ENCODE measurements at regions not wholly inside any gene's neighbourhood (a gene's known extent, or its start where the extent isn't known, plus 50 kb on each side); places are given as distances from the start of the nearest gene placed in this dataset.

GRCh38 chr19:32067685-32068084 lies 277.7 kb upstream of the ZNF507 start:
- no peak overlapping the region for H3K4me2 ChIP-seq (ENCODE audit: low read length)
- DNase-seq (ENCODE audit: low spot score), result no peak
- ChIA-PET CTCF (ENCODE audit: unreplicated experiment) (no interaction called here), POLR2A (interaction anchor here (0.6 kb wide), 1 partner anchor 1654 kb away, joined by 3 read pairs; no protein-coding TSS in a partner anchor)
- intact Hi-C loops (cut with micrococcal nuclease; ENCODE audit: unreplicated experiment), result no loop called here
- BruUV-seq (replicated peaks), result no TSS peak
- H3K79me2 ChIP-seq (ENCODE audit: insufficient read depth, low read depth, low read length), result no peaks in the 10 kb centered on the region
- H3K27ac ChIP-seq (ENCODE audit: low read depth, low read length, poor library complexity, severe bottlenecking), result no peak overlapping the region
- no peak overlapping the region for H2AFZ ChIP-seq (ENCODE audit: low read length)
- H3K4me3 ChIP-seq (ENCODE audit: low read depth, low read length, poor library complexity, severe bottlenecking), result no peak overlapping the region
- no peaks in the 10 kb centered on the region for H3K9me2 ChIP-seq (ENCODE audit: insufficient read depth, low read length)
- no peaks in the 10 kb centered on the region for H3K36me3 ChIP-seq (ENCODE audit: insufficient read depth, low read length)
- TF ChIP-seq CTCF (conservative IDR thresholded peaks at IDR 0.05; ENCODE audit: low read length), result no peak
- TF ChIP-seq EZH2phosphoT487 (IDR thresholded peaks at IDR 0.05; ENCODE audit: borderline replicate concordance, low read depth, low read length), result no peak
- H3K4me1 ChIP-seq (ENCODE audit: insufficient read depth, low read length, poor library complexity, severe bottlenecking), result no peaks in the 10 kb centered on the region
- H4K20me1 ChIP-seq (ENCODE audit: insufficient read depth, low read length), result no peaks in the 10 kb centered on the region
- no peaks in the 10 kb centered on the region for H3K9me3 ChIP-seq (ENCODE audit: low read length)

DNA sequence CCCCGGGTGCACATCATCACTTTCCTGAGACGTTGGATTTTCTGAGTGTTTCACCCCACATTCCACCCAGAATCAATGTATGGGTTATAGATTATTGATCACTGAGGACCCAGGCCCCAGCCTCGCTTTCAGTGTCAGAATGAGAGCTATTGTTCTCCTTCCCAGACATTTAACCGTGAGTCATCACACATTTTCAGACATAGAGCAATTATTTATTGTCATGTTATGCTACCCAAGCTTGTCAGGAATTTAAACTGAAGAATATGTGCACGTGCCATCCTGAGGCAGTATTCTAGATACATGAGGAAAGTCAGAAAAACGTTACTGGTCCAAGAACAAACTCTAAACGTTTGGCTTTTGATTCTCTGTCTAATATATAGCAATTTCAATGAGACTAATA lies 276.6 kb upstream of the ZNF507 start:
- intact Hi-C loops (cut with micrococcal nuclease; ENCODE audit: unreplicated experiment), result no loop called here
- CTCF ChIA-PET (ENCODE audit: unreplicated experiment), result no interaction called here
- POLR2A ChIA-PET, result interaction anchor here (0.9 kb wide), 1 partner anchor 87 kb away, joined by 3 read pairs; no protein-coding TSS in a partner anchor

DNA sequence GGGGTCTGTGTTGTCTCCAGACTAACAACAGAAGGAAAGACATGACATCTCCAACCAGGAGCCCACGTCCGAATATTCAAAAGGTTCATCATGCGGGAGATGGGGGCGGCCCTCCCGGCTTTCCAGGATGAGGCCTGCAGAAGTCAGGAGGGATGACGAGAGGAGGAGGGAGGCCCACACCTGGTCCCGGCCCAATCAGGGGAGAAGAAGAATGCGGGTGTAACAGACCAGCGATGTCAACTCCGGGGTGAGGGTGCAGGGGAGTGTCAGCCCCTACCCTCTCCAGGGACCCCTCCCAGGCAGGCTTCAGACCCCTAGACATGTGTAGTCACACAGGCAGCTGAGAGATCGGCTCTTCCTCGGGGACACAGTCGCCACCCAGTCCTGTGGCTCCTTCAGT lies 275.3 kb upstream of the ZNF507 start:
- no peak for DNase-seq (ENCODE audit: low spot score)
- no peak overlapping the region for H3K4me2 ChIP-seq (ENCODE audit: low read length)
- POLR2A ChIA-PET, result no interaction called here
- H3K79me2 ChIP-seq (ENCODE audit: insufficient read depth, low read depth, low read length), result no peaks in the 10 kb centered on the region
- TF ChIP-seq EZH2phosphoT487 (IDR thresholded peaks at IDR 0.05; ENCODE audit: borderline replicate concordance, low read depth, low read length) (no peak), CTCF (conservative IDR thresholded peaks at IDR 0.05; ENCODE audit: low read length) (no peak)
- no peaks in the 10 kb centered on the region for H4K20me1 ChIP-seq (ENCODE audit: insufficient read depth, low read length)
- no peak overlapping the region for H3K4me3 ChIP-seq (ENCODE audit: low read depth, low read length, poor library complexity, severe bottlenecking)
- H3K9me3 ChIP-seq (ENCODE audit: low read length), result no peaks in the 10 kb centered on the region
- no peak overlapping the region for H2AFZ ChIP-seq (ENCODE audit: low read length)
- CTCF ChIA-PET (ENCODE audit: unreplicated experiment), result no interaction called here
- BruUV-seq (replicated peaks), result no TSS peak
- intact Hi-C loops (cut with micrococcal nuclease; ENCODE audit: unreplicated experiment), result no loop called here
- no peaks in the 10 kb centered on the region for H3K9me2 ChIP-seq (ENCODE audit: insufficient read depth, low read length)
- no peaks in the 10 kb centered on the region for H3K4me1 ChIP-seq (ENCODE audit: insufficient read depth, low read length, poor library complexity, severe bottlenecking)
- H3K27ac ChIP-seq (ENCODE audit: low read depth, low read length, poor library complexity, severe bottlenecking), result no peak overlapping the region
- no peaks in the 10 kb centered on the region for H3K36me3 ChIP-seq (ENCODE audit: insufficient read depth, low read length)

More for the DNA sequence above, 276.6 kb upstream of the ZNF507 start:
- DNase-seq (ENCODE audit: low spot score), result no peak
- H3K4me2 ChIP-seq (ENCODE audit: low read length), result no peak overlapping the region
- no peaks in the 10 kb centered on the region for H3K79me2 ChIP-seq (ENCODE audit: insufficient read depth, low read depth, low read length)
- no peaks in the 10 kb centered on the region for H3K36me3 ChIP-seq (ENCODE audit: insufficient read depth, low read length)
- no peak overlapping the region for H3K4me3 ChIP-seq (ENCODE audit: low read depth, low read length, poor library complexity, severe bottlenecking)
- no peak for TF ChIP-seq EZH2phosphoT487 (IDR thresholded peaks at IDR 0.05; ENCODE audit: borderline replicate concordance, low read depth, low read length)
- TF ChIP-seq CTCF (conservative IDR thresholded peaks at IDR 0.05; ENCODE audit: low read length), result no peak
- no peak overlapping the region for H2AFZ ChIP-seq (ENCODE audit: low read length)
- H3K9me2 ChIP-seq (ENCODE audit: insufficient read depth, low read length), result no peaks in the 10 kb centered on the region
- H3K27ac ChIP-seq (ENCODE audit: low read depth, low read length, poor library complexity, severe bottlenecking), result no peak overlapping the region
- H4K20me1 ChIP-seq (ENCODE audit: insufficient read depth, low read length), result no peaks in the 10 kb centered on the region
- no TSS peak for BruUV-seq (replicated peaks)
- H3K4me1 ChIP-seq (ENCODE audit: insufficient read depth, low read length, poor library complexity, severe bottlenecking), result no peaks in the 10 kb centered on the region
- no peaks in the 10 kb centered on the region for H3K9me3 ChIP-seq (ENCODE audit: low read length)
